H1 (cell line): ENCODE measurements at regions not wholly inside any gene's neighbourhood (a gene's known extent, or its start where the extent isn't known, plus 50 kb on each side); places are given as distances from the start of the nearest gene placed in this dataset.

Experiments used
- CBX5 ChIP-seq: fragments of 300-800, 300-1000 bp; sonication (generic); IDR thresholded peaks from 2 replicates; pipeline ENCODE4 v1.7.1; 2016; ENCODE audit warnings: antibody characterized with exemption, low read length, low read depth
- EGR1 ChIP-seq: IDR thresholded peaks from 2 replicates; pipeline ENCODE4 v1.6.1; 2011; ENCODE audit warnings: low read depth, low read length, borderline replicate concordance
- EP300 ChIP-seq, 2 experiments: IDR thresholded peaks; 1 replicate in 1 of 2; 2 replicates in 1 of 2; pipeline ENCODE4 v1.6.1; 2011 to 2012; ENCODE audit warnings: low read depth in 2 of 2, low read length in 2 of 2, mild to moderate bottlenecking in 2 of 2, borderline replicate concordance in 1 of 2, inconsistent platforms in 1 of 2, moderate library complexity in 1 of 2
- GTF2F1 ChIP-seq: IDR thresholded peaks from 2 replicates; pipeline ENCODE4 v1.6.1; 2012; ENCODE audit warnings: low read depth, low read length, improper control_type of control experiment, borderline replicate concordance
- JUN ChIP-seq: IDR thresholded peaks from 2 replicates; pipeline ENCODE4 v1.6.1; 2011; ENCODE audit warnings: low read depth, mild to moderate bottlenecking, improper control_type of control experiment, low read length
- NANOG ChIP-seq: IDR thresholded peaks from 2 replicates; pipeline ENCODE4 v1.6.1; 2011; ENCODE audit warnings: low read length, low read depth, mild to moderate bottlenecking, inconsistent platforms; ENCODE audit not compliant: insufficient read depth, poor library complexity, severe bottlenecking
- SIX5 ChIP-seq: IDR thresholded peaks from 2 replicates; pipeline ENCODE4 v1.6.1; 2011; ENCODE audit warnings: mild to moderate bottlenecking, low read depth, low read length
- TF ChIP-seq, protein P1 (sequence below): fragments of 300-600 bp; sonication (generic); IDR thresholded peaks from 2 replicates; pipeline ENCODE4 v1.7.1; 2012; ENCODE audit warnings: low read length, moderate library complexity, mild to moderate bottlenecking, inconsistent platforms; ENCODE audit not compliant: insufficient replicate concordance
- TF ChIP-seq, protein P2 (sequence below): IDR thresholded peaks from 2 replicates; pipeline ENCODE4 v1.6.1; 2012; ENCODE audit warnings: low read length, inconsistent platforms

DNA sequence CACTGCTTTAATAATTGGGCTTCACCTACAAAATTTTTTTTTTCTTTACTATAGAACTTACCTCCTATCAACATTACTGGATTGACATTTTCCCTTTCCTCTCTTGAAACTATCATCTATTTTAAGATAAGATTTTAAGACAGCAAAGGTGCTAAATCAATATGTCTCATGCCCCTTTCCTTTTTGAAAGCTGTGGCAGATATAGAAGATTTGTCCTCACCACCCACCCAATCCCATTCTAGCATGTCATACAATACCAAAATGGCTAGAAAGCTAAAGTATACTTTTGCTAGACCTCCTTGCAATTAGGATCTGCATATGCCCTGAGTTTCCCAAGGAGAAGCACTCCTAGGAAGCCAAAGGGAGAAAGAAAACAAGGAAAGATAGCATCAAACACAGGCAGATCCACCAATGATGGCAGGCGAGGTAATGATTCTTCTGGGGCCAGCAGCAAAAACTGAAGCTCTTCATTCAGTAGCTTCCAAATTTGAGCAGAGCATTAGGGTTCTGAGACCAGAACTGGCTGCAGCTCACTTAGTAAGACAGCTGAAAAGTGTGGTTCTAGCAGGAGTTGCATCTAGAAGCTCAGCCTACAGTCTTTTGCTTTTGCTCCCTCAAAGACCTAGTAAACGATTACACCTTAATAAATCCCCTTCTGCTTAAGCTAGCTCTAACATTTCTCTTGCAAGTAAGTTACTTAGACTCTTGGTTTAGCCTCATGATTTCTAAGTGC lies 242.1 kb downstream of the ZEB2 start (continued):
- TF ChIP-seq, protein P1, sequence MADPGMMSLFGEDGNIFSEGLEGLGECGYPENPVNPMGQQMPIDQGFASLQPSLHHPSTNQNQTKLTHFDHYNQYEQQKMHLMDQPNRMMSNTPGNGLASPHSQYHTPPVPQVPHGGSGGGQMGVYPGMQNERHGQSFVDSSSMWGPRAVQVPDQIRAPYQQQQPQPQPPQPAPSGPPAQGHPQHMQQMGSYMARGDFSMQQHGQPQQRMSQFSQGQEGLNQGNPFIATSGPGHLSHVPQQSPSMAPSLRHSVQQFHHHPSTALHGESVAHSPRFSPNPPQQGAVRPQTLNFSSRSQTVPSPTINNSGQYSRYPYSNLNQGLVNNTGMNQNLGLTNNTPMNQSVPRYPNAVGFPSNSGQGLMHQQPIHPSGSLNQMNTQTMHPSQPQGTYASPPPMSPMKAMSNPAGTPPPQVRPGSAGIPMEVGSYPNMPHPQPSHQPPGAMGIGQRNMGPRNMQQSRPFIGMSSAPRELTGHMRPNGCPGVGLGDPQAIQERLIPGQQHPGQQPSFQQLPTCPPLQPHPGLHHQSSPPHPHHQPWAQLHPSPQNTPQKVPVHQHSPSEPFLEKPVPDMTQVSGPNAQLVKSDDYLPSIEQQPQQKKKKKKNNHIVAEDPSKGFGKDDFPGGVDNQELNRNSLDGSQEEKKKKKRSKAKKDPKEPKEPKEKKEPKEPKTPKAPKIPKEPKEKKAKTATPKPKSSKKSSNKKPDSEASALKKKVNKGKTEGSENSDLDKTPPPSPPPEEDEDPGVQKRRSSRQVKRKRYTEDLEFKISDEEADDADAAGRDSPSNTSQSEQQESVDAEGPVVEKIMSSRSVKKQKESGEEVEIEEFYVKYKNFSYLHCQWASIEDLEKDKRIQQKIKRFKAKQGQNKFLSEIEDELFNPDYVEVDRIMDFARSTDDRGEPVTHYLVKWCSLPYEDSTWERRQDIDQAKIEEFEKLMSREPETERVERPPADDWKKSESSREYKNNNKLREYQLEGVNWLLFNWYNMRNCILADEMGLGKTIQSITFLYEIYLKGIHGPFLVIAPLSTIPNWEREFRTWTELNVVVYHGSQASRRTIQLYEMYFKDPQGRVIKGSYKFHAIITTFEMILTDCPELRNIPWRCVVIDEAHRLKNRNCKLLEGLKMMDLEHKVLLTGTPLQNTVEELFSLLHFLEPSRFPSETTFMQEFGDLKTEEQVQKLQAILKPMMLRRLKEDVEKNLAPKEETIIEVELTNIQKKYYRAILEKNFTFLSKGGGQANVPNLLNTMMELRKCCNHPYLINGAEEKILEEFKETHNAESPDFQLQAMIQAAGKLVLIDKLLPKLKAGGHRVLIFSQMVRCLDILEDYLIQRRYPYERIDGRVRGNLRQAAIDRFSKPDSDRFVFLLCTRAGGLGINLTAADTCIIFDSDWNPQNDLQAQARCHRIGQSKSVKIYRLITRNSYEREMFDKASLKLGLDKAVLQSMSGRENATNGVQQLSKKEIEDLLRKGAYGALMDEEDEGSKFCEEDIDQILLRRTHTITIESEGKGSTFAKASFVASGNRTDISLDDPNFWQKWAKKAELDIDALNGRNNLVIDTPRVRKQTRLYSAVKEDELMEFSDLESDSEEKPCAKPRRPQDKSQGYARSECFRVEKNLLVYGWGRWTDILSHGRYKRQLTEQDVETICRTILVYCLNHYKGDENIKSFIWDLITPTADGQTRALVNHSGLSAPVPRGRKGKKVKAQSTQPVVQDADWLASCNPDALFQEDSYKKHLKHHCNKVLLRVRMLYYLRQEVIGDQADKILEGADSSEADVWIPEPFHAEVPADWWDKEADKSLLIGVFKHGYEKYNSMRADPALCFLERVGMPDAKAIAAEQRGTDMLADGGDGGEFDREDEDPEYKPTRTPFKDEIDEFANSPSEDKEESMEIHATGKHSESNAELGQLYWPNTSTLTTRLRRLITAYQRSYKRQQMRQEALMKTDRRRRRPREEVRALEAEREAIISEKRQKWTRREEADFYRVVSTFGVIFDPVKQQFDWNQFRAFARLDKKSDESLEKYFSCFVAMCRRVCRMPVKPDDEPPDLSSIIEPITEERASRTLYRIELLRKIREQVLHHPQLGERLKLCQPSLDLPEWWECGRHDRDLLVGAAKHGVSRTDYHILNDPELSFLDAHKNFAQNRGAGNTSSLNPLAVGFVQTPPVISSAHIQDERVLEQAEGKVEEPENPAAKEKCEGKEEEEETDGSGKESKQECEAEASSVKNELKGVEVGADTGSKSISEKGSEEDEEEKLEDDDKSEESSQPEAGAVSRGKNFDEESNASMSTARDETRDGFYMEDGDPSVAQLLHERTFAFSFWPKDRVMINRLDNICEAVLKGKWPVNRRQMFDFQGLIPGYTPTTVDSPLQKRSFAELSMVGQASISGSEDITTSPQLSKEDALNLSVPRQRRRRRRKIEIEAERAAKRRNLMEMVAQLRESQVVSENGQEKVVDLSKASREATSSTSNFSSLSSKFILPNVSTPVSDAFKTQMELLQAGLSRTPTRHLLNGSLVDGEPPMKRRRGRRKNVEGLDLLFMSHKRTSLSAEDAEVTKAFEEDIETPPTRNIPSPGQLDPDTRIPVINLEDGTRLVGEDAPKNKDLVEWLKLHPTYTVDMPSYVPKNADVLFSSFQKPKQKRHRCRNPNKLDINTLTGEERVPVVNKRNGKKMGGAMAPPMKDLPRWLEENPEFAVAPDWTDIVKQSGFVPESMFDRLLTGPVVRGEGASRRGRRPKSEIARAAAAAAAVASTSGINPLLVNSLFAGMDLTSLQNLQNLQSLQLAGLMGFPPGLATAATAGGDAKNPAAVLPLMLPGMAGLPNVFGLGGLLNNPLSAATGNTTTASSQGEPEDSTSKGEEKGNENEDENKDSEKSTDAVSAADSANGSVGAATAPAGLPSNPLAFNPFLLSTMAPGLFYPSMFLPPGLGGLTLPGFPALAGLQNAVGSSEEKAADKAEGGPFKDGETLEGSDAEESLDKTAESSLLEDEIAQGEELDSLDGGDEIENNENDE = no peak
- TF ChIP-seq GTF2F1 = no peak
- no peak for TF ChIP-seq JUN
- no peak for TF ChIP-seq EP300 (IDR thresholded peaks at IDR 0.05; ENCODE audit: borderline replicate concordance in 1 of 2, low read depth in 2 of 2, low read length in 2 of 2)
- TF ChIP-seq, protein P2, sequence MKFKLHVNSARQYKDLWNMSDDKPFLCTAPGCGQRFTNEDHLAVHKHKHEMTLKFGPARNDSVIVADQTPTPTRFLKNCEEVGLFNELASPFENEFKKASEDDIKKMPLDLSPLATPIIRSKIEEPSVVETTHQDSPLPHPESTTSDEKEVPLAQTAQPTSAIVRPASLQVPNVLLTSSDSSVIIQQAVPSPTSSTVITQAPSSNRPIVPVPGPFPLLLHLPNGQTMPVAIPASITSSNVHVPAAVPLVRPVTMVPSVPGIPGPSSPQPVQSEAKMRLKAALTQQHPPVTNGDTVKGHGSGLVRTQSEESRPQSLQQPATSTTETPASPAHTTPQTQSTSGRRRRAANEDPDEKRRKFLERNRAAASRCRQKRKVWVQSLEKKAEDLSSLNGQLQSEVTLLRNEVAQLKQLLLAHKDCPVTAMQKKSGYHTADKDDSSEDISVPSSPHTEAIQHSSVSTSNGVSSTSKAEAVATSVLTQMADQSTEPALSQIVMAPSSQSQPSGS = no peak
- no peak for TF ChIP-seq SIX5
- TF ChIP-seq NANOG = no peak
- no peak for TF ChIP-seq EGR1
- no peak for TF ChIP-seq CBX5
